ENCODE measurements at regions not wholly inside any gene's neighbourhood (a gene's known extent, or its start where the extent isn't known, plus 50 kb on each side); places are given as distances from the start of the nearest gene placed in this dataset.
"Not testable (repeated sequence)": the region's sequence is repeated elsewhere in the genome, so short reads cannot be mapped to it uniquely, and the experiment has no call there.

DNA sequence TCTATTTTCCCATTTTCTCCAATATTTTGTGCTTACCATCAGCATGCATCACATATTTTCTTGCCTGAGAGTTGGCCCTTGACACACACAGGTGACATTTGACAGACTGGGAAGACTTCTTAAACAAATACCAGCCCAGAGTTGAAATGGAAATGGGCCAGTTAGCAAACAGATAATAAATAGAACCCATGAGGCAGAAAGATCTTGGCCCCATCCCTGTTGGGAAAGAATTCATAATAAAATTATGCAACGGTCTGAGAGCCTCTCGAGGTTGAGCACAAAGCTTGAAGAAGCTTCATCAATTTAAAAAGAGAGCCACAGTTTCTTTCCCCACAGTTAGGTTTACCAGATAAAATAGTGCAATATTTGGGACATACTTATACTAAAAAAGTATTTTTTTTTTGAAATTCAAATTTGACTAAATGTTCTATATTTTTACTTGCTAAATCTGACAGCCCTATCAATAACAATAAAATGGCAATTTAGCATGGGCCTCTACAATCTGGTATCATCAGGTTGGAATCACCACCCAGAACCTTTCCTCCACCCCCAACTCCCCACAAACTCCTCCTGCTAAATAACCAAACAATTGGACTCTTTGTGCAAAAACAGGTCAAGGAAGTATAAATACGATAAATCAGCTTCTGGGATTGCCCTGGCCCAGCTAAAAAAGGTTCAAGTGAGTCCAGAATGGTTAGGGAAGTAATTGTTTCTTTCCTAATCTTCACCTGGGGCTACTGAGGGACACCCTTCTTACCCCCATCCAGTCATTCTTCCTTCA, 129.8 kb downstream of the CD164 start (continued):
- no peak for TF ChIP-seq ZNF518A (tag by site-specific recombination; conservative IDR thresholded peaks at IDR 0.05; ENCODE audit: low read depth)
- no peak for TF ChIP-seq ZNF394 (tag by site-specific recombination; IDR thresholded peaks at IDR 0.05; ENCODE audit: borderline replicate concordance)
- no peak for TF ChIP-seq ZNF18 (tag by site-specific recombination; IDR thresholded peaks at IDR 0.05)
- no peak for TF ChIP-seq ZNF670 (tag by site-specific recombination; IDR thresholded peaks at IDR 0.05; ENCODE audit: low read depth)
- TF ChIP-seq, protein P1, sequence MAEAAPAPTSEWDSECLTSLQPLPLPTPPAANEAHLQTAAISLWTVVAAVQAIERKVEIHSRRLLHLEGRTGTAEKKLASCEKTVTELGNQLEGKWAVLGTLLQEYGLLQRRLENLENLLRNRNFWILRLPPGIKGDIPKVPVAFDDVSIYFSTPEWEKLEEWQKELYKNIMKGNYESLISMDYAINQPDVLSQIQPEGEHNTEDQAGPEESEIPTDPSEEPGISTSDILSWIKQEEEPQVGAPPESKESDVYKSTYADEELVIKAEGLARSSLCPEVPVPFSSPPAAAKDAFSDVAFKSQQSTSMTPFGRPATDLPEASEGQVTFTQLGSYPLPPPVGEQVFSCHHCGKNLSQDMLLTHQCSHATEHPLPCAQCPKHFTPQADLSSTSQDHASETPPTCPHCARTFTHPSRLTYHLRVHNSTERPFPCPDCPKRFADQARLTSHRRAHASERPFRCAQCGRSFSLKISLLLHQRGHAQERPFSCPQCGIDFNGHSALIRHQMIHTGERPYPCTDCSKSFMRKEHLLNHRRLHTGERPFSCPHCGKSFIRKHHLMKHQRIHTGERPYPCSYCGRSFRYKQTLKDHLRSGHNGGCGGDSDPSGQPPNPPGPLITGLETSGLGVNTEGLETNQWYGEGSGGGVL (tag by site-specific recombination; IDR thresholded peaks at IDR 0.05) = no peak
- TF ChIP-seq KLF17 (tag by site-specific recombination; IDR thresholded peaks at IDR 0.05) = no peak
- TF ChIP-seq ZNF473 (tag by site-specific recombination; IDR thresholded peaks at IDR 0.05) = no peak
- no peak for TF ChIP-seq ZNF776 (tag by site-specific recombination; IDR thresholded peaks at IDR 0.05; ENCODE audit: borderline replicate concordance)
- no peak for TF ChIP-seq ZNF510 (tag by site-specific recombination; IDR thresholded peaks at IDR 0.05; ENCODE audit: insufficient replicate concordance)

DNA sequence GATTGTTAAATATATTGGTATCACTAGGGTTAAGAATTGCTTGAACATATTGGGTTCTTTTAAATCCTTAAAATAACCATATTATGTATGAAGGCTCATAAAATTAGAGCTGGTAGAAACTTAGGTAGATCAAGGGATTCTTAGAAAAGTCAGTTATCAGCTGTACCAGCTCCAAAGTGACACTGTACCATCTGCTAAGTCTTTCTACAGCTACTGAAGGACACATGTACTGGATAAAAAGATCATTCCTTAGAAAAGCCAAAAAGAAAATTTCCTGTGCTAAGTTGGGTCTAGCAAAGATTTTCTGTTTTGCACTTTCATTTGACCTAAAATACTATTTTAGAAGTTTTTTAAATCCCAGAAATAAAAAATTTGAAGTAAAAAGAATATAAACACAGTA, 130.4 kb downstream of the CD164 start:
- POLR2A ChIA-PET = no interaction called here
- no peaks in the 10 kb centered on the region for H3K9me3 ChIP-seq (ENCODE audit: control insufficient read depth, insufficient read depth, low read depth, low read length)
- H3K27ac ChIP-seq (ENCODE audit: extremely low read depth, low read depth, low read length) = no peak overlapping the region
- CTCF ChIA-PET = interaction anchor here (0.6 kb wide), 1 partner anchor 22 kb away, joined by 3 read pairs; no protein-coding TSS in a partner anchor
- H3K4me3 ChIP-seq (ENCODE audit: low read depth, low read length) = no peak overlapping the region
- H3K36me3 ChIP-seq (ENCODE audit: control insufficient read depth in 2 of 2, insufficient read depth in 1 of 2, low read length in 2 of 2) = peaks cover 0 to 27% of the 10 kb centered on the region in 2 experiments; a peak in 1 of 3 replicates
- no peaks in the 10 kb centered on the region for H3K4me1 ChIP-seq (ENCODE audit: control insufficient read depth, insufficient read depth, low read length)
- no peak for TF ChIP-seq ZNF560 (tag by site-specific recombination; IDR thresholded peaks at IDR 0.05; ENCODE audit: borderline replicate concordance)
- no peak for TF ChIP-seq ZSCAN23 (tag by site-specific recombination; IDR thresholded peaks at IDR 0.05)
- TF ChIP-seq ZFHX2 (tag by site-specific recombination; conservative IDR thresholded peaks at IDR 0.05) = no peak
- TF ChIP-seq, protein P2, sequence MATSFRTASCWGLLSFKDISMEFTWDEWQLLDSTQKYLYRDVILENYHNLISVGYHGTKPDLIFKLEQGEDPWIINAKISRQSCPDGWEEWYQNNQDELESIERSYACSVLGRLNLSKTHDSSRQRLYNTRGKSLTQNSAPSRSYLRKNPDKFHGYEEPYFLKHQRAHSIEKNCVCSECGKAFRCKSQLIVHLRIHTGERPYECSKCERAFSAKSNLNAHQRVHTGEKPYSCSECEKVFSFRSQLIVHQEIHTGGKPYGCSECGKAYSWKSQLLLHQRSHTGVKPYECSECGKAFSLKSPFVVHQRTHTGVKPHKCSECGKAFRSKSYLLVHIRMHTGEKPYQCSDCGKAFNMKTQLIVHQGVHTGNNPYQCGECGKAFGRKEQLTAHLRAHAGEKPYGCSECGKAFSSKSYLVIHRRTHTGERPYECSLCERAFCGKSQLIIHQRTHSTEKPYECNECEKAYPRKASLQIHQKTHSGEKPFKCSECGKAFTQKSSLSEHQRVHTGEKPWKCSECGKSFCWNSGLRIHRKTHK (tag by site-specific recombination; IDR thresholded peaks at IDR 0.05) = no peak
- TF ChIP-seq ZNF248 (tag by site-specific recombination; IDR thresholded peaks at IDR 0.05) = no peak
- TF ChIP-seq KLF9 (tag by site-specific recombination; IDR thresholded peaks at IDR 0.05; ENCODE audit: low read depth) = no peak
- TF ChIP-seq ZNF501 (tag by site-specific recombination; IDR thresholded peaks at IDR 0.05) = no peak

DNA sequence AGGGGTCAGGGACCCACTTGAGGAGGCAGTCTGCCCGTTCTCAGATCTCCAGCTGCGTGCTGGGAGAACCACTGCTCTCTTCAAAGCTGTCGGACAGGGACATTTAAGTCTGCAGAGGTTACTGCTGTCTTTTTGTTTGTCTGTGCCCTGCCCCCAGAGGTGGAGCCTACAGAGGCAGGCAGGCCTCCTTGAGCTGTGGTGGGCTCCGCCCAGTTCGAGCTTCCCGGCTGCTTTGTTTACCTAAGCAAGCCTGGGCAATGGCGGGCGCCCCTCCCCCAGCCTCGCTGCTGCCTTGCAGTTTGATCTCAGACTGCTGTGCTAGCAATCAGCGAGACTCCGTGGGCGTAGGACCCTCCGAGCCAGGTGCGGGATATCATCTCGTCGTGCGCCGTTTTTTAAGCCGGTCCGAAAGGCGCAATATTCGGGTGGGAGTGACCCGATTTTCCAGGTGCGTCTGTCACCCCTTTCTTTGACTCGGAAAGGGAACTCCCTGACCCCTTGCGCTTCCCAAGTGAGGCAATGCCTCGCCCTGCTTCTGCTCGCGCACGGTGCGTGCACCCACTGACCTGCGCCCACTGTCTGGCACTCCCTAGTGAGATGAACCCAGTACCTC, 131.6 kb downstream of the CD164 start:
- H3K9me3 ChIP-seq (ENCODE audit: control insufficient read depth, insufficient read depth, low read depth, low read length); H3K4me1 ChIP-seq (ENCODE audit: control insufficient read depth, insufficient read depth, low read length); H3K27ac ChIP-seq (ENCODE audit: extremely low read depth, low read depth, low read length); CTCF ChIA-PET; POLR2A ChIA-PET; H3K4me3 ChIP-seq (ENCODE audit: low read depth, low read length): not testable (repeated sequence)
- peaks cover 0 to 16% of the 10 kb centered on the region in 2 experiments; a peak in 1 of 3 replicates for H3K36me3 ChIP-seq (ENCODE audit: control insufficient read depth in 2 of 2, insufficient read depth in 1 of 2, low read length in 2 of 2)
